Tibial artery (tissue), 4 donors: ENCODE measurements at regions not wholly inside any gene's neighbourhood (a gene's known extent, or its start where the extent isn't known, plus 50 kb on each side); places are given as distances from the start of the nearest gene placed in this dataset.

ENCODE experiments used
- DNase-seq, 2 donors: peaks; one replicate each; pipeline ENCODE4 v3.0.0-alpha.2; 2019
- H3K27ac ChIP-seq, 2 donors: fragments of 200-600 bp; sonication (generic) in 1 of 2; 1 replicate in 1 of 2; 2 replicates in 1 of 2; pipeline ENCODE4 v1.5.1; 2018 to 2019; ENCODE audit warnings: mild to moderate bottlenecking in 1 of 2
- H3K27me3 ChIP-seq, 2 donors: fragments of 200-600 bp; sonication (generic) in 1 of 2; one replicate each; pipeline versions ENCODE4 v1.5.1 to v1.6.0; 2016 to 2019
- H3K36me3 ChIP-seq, 3 donors: fragments of 200-600 bp; sonication (generic) in 2 of 3; one replicate each; pipeline ENCODE4 v1.5.1; 2016 to 2019; ENCODE audit warnings: mild to moderate bottlenecking in 2 of 3
- H3K4me1 ChIP-seq, 4 donors: fragments of 200-600 bp; sonication (generic) in 2 of 4; 1 replicate in 3 of 4; 2 replicates in 1 of 4; pipeline ENCODE4 v1.5.1; 2016 to 2019
- H3K4me3 ChIP-seq, 2 donors: fragments of 200-600 bp; sonication (generic) in 1 of 2; 1 replicate in 1 of 2; 2 replicates in 1 of 2; pipeline ENCODE4 v1.5.1; 2018 to 2019; ENCODE audit warnings: mild to moderate bottlenecking in 2 of 2
- H3K9me3 ChIP-seq, 3 donors: fragments of 200-600 bp; sonication (generic) in 1 of 3; one replicate each; pipeline ENCODE4 v1.5.1; 2016 to 2019
- CTCF ChIP-seq, 2 experiments: fragments of 200-600 bp in 1 of 2; fragments of 450-650 bp in 1 of 2; IDR thresholded peaks; one replicate each; pipeline ENCODE4 v1.5.1; 2017 to 2019; ENCODE audit warnings: antibody characterized with exemption in 2 of 2, mild to moderate bottlenecking in 1 of 2, moderate library complexity in 1 of 2
- intact Hi-C: fragments of 100-400 bp; cut with DNase I; formaldehyde crosslinking; loops from one replicate; pipeline ENCODE4 v1.15.0; 2023; ENCODE audit warnings: low total_unique reads

- Histone ChIP-seq H3K27ac (peak overlapping the region; percentile 83 to 87), H3K4me1 (peaks cover 0 to 58% (median 42%) of the 10 kb centered on the region in 4 donors), H3K36me3 (no peaks in the 10 kb centered on the region), H3K27me3 (no peaks in the 10 kb centered on the region), H3K4me3 (no peak overlapping the region), H3K9me3 (no peaks in the 10 kb centered on the region)
- TF ChIP-seq CTCF (IDR thresholded peaks at IDR 0.05): no peak
- peak in 1 of 2 donors; percentile 61 for DNase-seq
- intact Hi-C loops: loop anchor here (5.0 kb wide), 1 partner anchor 52 kb away; no protein-coding TSS in a partner anchor
Observed at GRCh38 chr1:235049217-235049616, 79.4 kb downstream of the TOMM20 start.

GRCh38 chr1:235047331-235047871 is 81.2 kb downstream of the TOMM20 start:
- Histone ChIP-seq H3K27me3 (no peaks in the 10 kb centered on the region), H3K4me3 (no peak overlapping the region), H3K27ac (peak overlapping the region; percentile 83 to 87), H3K9me3 (no peaks in the 10 kb centered on the region), H3K4me1 (peaks cover 0 to 58% (median 42%) of the 10 kb centered on the region in 4 donors), H3K36me3 (no peaks in the 10 kb centered on the region)
- intact Hi-C loops: loop anchor here (5.0 kb wide), 1 partner anchor 50 kb away; no protein-coding TSS in a partner anchor
- TF ChIP-seq CTCF (IDR thresholded peaks at IDR 0.05): no peak
- DNase-seq: peak in 1 of 2 donors; percentile 66

- Histone ChIP-seq H3K4me3 (no peak overlapping the region), H3K9me3 (no peaks in the 10 kb centered on the region), H3K36me3 (no peaks in the 10 kb centered on the region), H3K27ac (peak overlapping the region; percentile 83 to 87), H3K27me3 (no peaks in the 10 kb centered on the region), H3K4me1 (peaks cover 0 to 46% (median 36%) of the 10 kb centered on the region in 4 donors)
- intact Hi-C loops: loop anchor here (5.0 kb wide), 1 partner anchor 49 kb away; no protein-coding TSS in a partner anchor
- DNase-seq: no peak
- TF ChIP-seq CTCF (IDR thresholded peaks at IDR 0.05): no peak
Observed at GRCh38 chr1:235045921-235046601, 82.6 kb downstream of the TOMM20 start.

GRCh38 chr1:235045034-235045690 is 83.5 kb downstream of the TOMM20 start:
- Histone ChIP-seq H3K27ac (peak overlapping the region in 1 of 2 donors; percentile 41), H3K4me1 (peaks cover 0 to 37% (median 29%) of the 10 kb centered on the region in 4 donors), H3K4me3 (no peak overlapping the region), H3K27me3 (no peaks in the 10 kb centered on the region), H3K9me3 (no peaks in the 10 kb centered on the region), H3K36me3 (no peaks in the 10 kb centered on the region)
- no peak for TF ChIP-seq CTCF (IDR thresholded peaks at IDR 0.05)
- intact Hi-C loops: loop anchor here (5.0 kb wide), 1 partner anchor 48 kb away; no protein-coding TSS in a partner anchor
- DNase-seq: no peak

- Histone ChIP-seq H3K27ac (no peak overlapping the region), H3K36me3 (no peaks in the 10 kb centered on the region), H3K9me3 (no peaks in the 10 kb centered on the region), H3K4me3 (no peak overlapping the region), H3K27me3 (no peaks in the 10 kb centered on the region), H3K4me1 (peaks cover 0 to 18% (median 14%) of the 10 kb centered on the region in 4 donors)
- intact Hi-C loops: no loop called here
- TF ChIP-seq CTCF (IDR thresholded peaks at IDR 0.05): no peak
- DNase-seq: no peak
Observed at GRCh38 chr1:235043234-235043633, 85.4 kb downstream of the TOMM20 start.
